Pancreas (tissue), 10 donors: ENCODE measurements at regions not wholly inside any gene's neighbourhood (a gene's known extent, or its start where the extent isn't known, plus 50 kb on each side); places are given as distances from the start of the nearest gene placed in this dataset.
A peak's percentile ranks its signal among the peaks of the same experiment; 100 is the strongest.

Experiments used
- ATAC-seq, 4 donors: fragments of 200-7000 bp; cut with Tn5 transposase; one replicate each; pipeline versions ENCODE4 v1.8.0 to v1.9.1; 2020; ENCODE audit warnings: mild to moderate bottlenecking in 4 of 4, moderate library complexity in 4 of 4
- DNase-seq, 6 donors: peaks; one replicate each; pipeline ENCODE4 v3.0.0-alpha.2; 2020
- FAIRE-seq: peaks from 2 replicates; lab custom pipeline; 2012; peaks lifted over from hg19 to GRCh38; lab: Jason Lieb, UNC
- H3K27ac ChIP-seq, 4 donors: fragments of 200-600 bp; sonication (generic); 1 replicate in 3 of 4; 2 replicates in 1 of 4; pipeline versions ENCODE4 v1.5.0 to v1.8.0; 2020
- H3K27me3 ChIP-seq, 4 donors: fragments of 200-600 bp; one replicate each; pipeline ENCODE4 v1.8.0; 2021
- H3K36me3 ChIP-seq, 3 donors: fragments of 200-600 bp; sonication (generic) in 1 of 3; one replicate each; pipeline versions ENCODE4 v1.5.0 to v1.8.0; 2020 to 2021
- H3K4me1 ChIP-seq, 3 donors: fragments of 200-600 bp; one replicate each; pipeline ENCODE4 v1.8.0; 2021
- H3K4me3 ChIP-seq, 4 donors: fragments of 200-600 bp; sonication (generic) in 2 of 4; one replicate each; pipeline versions ENCODE4 v1.5.0 to v1.8.0; 2020 to 2021
- H3K9me3 ChIP-seq, 4 donors: fragments of 200-600 bp; one replicate each; pipeline ENCODE4 v1.8.0; 2021
- CTCF ChIP-seq, 4 donors: fragments of 200-600 bp; sonication (generic) in 3 of 4; IDR thresholded peaks; one replicate each; pipeline versions ENCODE4 v1.5.0 to v1.8.0; 2021; ENCODE audit warnings: antibody characterized with exemption in 4 of 4
- WGBS, 2 donors: extraction: QIAGEN DNeasy Blood & Tissue Kit; methylation state at CpG; one replicate each; pipeline ENCODE4 v1.1.7; 2013; 5-methylcytosine and 5-hydroxymethylcytosine counted together
- intact Hi-C, 3 donors: fragments of 100-400 bp; cut with DNase I; formaldehyde crosslinking; loops; one replicate each; pipeline versions ENCODE4 v1.11.1 to v1.14.2; 2022
- donor health status: healthy with polysubstance abuse.
- donor health status: DM: no; HTN: no; CAD: no; lungs with moderate emphysema.
- donor health status: DM: no; HTN: no; CAD: no.
- donor health status: control.
- donor health status: control.
- donor health status: Bipolar disorder and iron deficiency.
- donor health status: DM: yes; HTN: yes; CAD: no.
- donor health status: DM: no; HTN: no; CAD: no.
- donor health status: DM: no; HTN: no; CAD: no.
- donor health status: DM: yes; HTN: yes; CAD: no.

GRCh38 chr15:89400782-89401545 is 66.3 kb upstream of the POLG start:
- Histone ChIP-seq H3K4me1 (peaks cover 0 to 9% (median 0%) of the 10 kb centered on the region in 3 donors), H3K27me3 (peaks cover 0 to 38% (median 7%) of the 10 kb centered on the region in 4 donors), H3K36me3 (no peaks in the 10 kb centered on the region), H3K9me3 (no peaks in the 10 kb centered on the region), H3K27ac (no peak overlapping the region), H3K4me3 (no peak overlapping the region)
- FAIRE-seq: no peak
- 67% methylated on average over 7 of the region's 7 CpGs for WGBS, 2 donors
- intact Hi-C loops: no loop called here
- TF ChIP-seq CTCF (IDR thresholded peaks at IDR 0.05): no peak
- no peak for ATAC-seq
- no peak for DNase-seq

- TF ChIP-seq CTCF (IDR thresholded peaks at IDR 0.05): no peak
- Histone ChIP-seq H3K27ac (no peak overlapping the region), H3K4me1 (peaks cover 0 to 9% (median 0%) of the 10 kb centered on the region in 3 donors), H3K36me3 (no peaks in the 10 kb centered on the region), H3K9me3 (no peaks in the 10 kb centered on the region), H3K4me3 (peak overlapping the region in 3 of 4 donors; percentile 6 to 48 (median 8)), H3K27me3 (peaks cover 0 to 31% (median 7%) of the 10 kb centered on the region in 4 donors)
- 15 to 27% methylated on average over 33 to 55 of the region's 55 CpGs for WGBS, 2 donors
- intact Hi-C loops: no loop called here
- DNase-seq: peak in 1 of 6 donors; percentile 54
- ATAC-seq: peak in 2 of 4 donors; percentile 15
- no peak for FAIRE-seq
Observed at GRCh38 chr15:89400116-89400781, 65.6 kb upstream of the POLG start.

- TF ChIP-seq CTCF (IDR thresholded peaks at IDR 0.05): peak in 1 of 4 donors; percentile 26
- no peak overlapping the region for H3K27ac ChIP-seq
- intact Hi-C loops: no loop called here
- H3K9me3 ChIP-seq: no peaks in the 10 kb centered on the region
- no peak for FAIRE-seq
- H3K4me3 ChIP-seq: peak overlapping the region; percentile 6 to 48 (median 8)
- DNase-seq: peak in 3 of 6 donors; percentile 11 to 72 (median 38)
- peak; percentile 39 to 76 (median 66) for ATAC-seq
- 2 to 3% methylated on average over 57 to 68 of the region's 68 CpGs for WGBS, 2 donors
- peaks cover 0 to 23% (median 7%) of the 10 kb centered on the region in 4 donors for H3K27me3 ChIP-seq
- peaks cover 0 to 9% (median 0%) of the 10 kb centered on the region in 3 donors for H3K4me1 ChIP-seq
- no peaks in the 10 kb centered on the region for H3K36me3 ChIP-seq
Observed at GRCh38 chr15:89399238-89400115, 64.9 kb upstream of the POLG start.

GRCh38 chr15:89398896-89399237 is 64.2 kb upstream of the POLG start:
- DNase-seq (no peak), FAIRE-seq (no peak), ATAC-seq (no peak)
- no peaks in the 10 kb centered on the region for H3K36me3 ChIP-seq
- peaks cover 0 to 9% (median 0%) of the 10 kb centered on the region in 3 donors for H3K4me1 ChIP-seq
- no peaks in the 10 kb centered on the region for H3K9me3 ChIP-seq
- TF ChIP-seq CTCF (IDR thresholded peaks at IDR 0.05): no peak
- H3K4me3 ChIP-seq: no peak overlapping the region
- peaks cover 0 to 20% (median 7%) of the 10 kb centered on the region in 4 donors for H3K27me3 ChIP-seq
- H3K27ac ChIP-seq: no peak overlapping the region
- WGBS, 2 donors: 45 to 47% methylated on average over 5 of the region's 5 CpGs
- intact Hi-C loops: no loop called here
